ENCODE measurements at regions not wholly inside any gene's neighbourhood (a gene's known extent, or its start where the extent isn't known, plus 50 kb on each side); places are given as distances from the start of the nearest gene placed in this dataset.

GRCh38 chr4:72706684-72707083 lies 137.7 kb upstream of the ADAMTS3 start:
- no peak for TF ChIP-seq POLR2A (IDR thresholded peaks at IDR 0.05)
- TF ChIP-seq, protein P1, sequence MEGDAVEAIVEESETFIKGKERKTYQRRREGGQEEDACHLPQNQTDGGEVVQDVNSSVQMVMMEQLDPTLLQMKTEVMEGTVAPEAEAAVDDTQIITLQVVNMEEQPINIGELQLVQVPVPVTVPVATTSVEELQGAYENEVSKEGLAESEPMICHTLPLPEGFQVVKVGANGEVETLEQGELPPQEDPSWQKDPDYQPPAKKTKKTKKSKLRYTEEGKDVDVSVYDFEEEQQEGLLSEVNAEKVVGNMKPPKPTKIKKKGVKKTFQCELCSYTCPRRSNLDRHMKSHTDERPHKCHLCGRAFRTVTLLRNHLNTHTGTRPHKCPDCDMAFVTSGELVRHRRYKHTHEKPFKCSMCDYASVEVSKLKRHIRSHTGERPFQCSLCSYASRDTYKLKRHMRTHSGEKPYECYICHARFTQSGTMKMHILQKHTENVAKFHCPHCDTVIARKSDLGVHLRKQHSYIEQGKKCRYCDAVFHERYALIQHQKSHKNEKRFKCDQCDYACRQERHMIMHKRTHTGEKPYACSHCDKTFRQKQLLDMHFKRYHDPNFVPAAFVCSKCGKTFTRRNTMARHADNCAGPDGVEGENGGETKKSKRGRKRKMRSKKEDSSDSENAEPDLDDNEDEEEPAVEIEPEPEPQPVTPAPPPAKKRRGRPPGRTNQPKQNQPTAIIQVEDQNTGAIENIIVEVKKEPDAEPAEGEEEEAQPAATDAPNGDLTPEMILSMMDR (IDR thresholded peaks at IDR 0.05) = no peak
- no peak for TF ChIP-seq POLR2AphosphoS5 (IDR thresholded peaks at IDR 0.05)
- TF ChIP-seq EP300 (IDR thresholded peaks at IDR 0.05) = no peak

All from sigmoid colon (tissue), 4 donors.